Prostate gland (tissue), 2 donors: ENCODE measurements at regions not wholly inside any gene's neighbourhood (a gene's known extent, or its start where the extent isn't known, plus 50 kb on each side); places are given as distances from the start of the nearest gene placed in this dataset.

Experiments used
- CTCF ChIP-seq, 4 experiments: fragments of 200-600 bp in 2 of 4; fragments of 450-650 bp in 2 of 4; sonication (generic) in 2 of 4; IDR thresholded peaks; 1 replicate in 3 of 4; 2 replicates in 1 of 4; pipeline ENCODE4 v1.5.1; 2016 to 2019; ENCODE audit warnings: antibody characterized with exemption in 4 of 4, mild to moderate bottlenecking in 2 of 4, moderate library complexity in 2 of 4
- POLR2A ChIP-seq: fragments of 450-650 bp; IDR thresholded peaks from one replicate; pipeline ENCODE4 v1.6.1; 2016; ENCODE audit warnings: antibody characterized with exemption, mild to moderate bottlenecking

DNA sequence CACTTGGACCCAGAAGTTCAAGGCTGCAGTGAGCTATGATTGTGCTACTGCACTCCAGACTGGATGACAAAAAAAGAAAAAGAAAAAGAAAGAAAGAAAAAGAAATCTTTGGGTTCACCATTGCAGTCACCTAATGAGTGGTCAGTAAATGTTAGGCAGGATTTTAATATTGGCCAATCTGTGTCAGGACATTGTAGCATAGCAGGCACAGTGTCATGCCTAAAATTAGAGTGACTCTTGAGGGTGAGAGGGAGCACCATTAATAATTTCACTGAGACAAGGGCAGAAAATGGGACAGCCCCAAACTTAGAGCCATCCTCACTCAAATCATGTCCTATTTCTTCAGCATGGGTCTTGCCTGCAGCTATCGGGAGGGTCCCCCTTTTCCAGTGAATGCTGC is 221.6 kb upstream of the NRP1 start:
- TF ChIP-seq CTCF (IDR thresholded peaks at IDR 0.05) (no peak), POLR2A (no peak)
